Transverse colon (tissue), 4 donors: ENCODE measurements at regions not wholly inside any gene's neighbourhood (a gene's known extent, or its start where the extent isn't known, plus 50 kb on each side); places are given as distances from the start of the nearest gene placed in this dataset.
"Not testable (repeated sequence)": the region's sequence is repeated elsewhere in the genome, so short reads cannot be mapped to it uniquely, and the experiment has no call there.

ENCODE experiments used
- DNase-seq: peaks from one replicate; pipeline ENCODE4 v3.0.0-alpha.2; 2019
- H3K27ac ChIP-seq, 4 donors: fragments of 200-600 bp; sonication (generic); 2 replicates each; pipeline ENCODE4 v1.5.1; 2016 to 2018; ENCODE audit warnings: inconsistent platforms in 4 of 4
- H3K27me3 ChIP-seq: fragments of 200-600 bp; sonication (generic); 2 replicates; pipeline ENCODE4 v1.5.1; 2017; ENCODE audit warnings: inconsistent platforms
- H3K36me3 ChIP-seq, 4 donors: fragments of 200-600 bp; sonication (generic); 2 replicates each; pipeline ENCODE4 v1.5.1; 2017 to 2019; ENCODE audit warnings: inconsistent platforms in 4 of 4
- H3K4me1 ChIP-seq, 4 donors: fragments of 200-600 bp; sonication (generic); 2 replicates each; pipeline ENCODE4 v1.5.1; 2017 to 2020; ENCODE audit warnings: inconsistent platforms in 4 of 4
- H3K4me3 ChIP-seq, 4 donors: fragments of 200-600 bp; sonication (generic); 1 replicate in 1 of 4; 2 replicates in 3 of 4; pipeline versions ENCODE4 v1.5.1 to v1.6.1; 2017 to 2019; ENCODE audit warnings: inconsistent platforms in 4 of 4
- H3K9me3 ChIP-seq, 2 donors: fragments of 200-600 bp; sonication (generic); 2 replicates each; pipeline ENCODE4 v1.5.1; 2017 to 2019; ENCODE audit warnings: inconsistent platforms in 2 of 2
- WGBS, 2 donors: methylation state at CpG; one replicate each; pipeline ENCODE4 v1.1.5; 2018; ENCODE audit warnings: low coverage in 1 of 2; 5-methylcytosine and 5-hydroxymethylcytosine counted together
- in situ Hi-C, 4 donors: fragments of 200-750 bp; cut with MboI; loops; one replicate each; pipeline versions ENCODE4 v1.15.0 to v1.15.1; 2017; ENCODE audit warnings: low sequenced_read_pairs in 3 of 4, low pct_ligation_motif_present in 1 of 4, low pct_unique_long_range_greater_than_20kb in 1 of 4
- intact Hi-C: fragments of 100-400 bp; cut with DNase I; formaldehyde crosslinking; loops from one replicate; pipeline ENCODE4 v1.15.1; 2023; ENCODE audit warnings: low total_unique reads

GRCh38 chr22:11051401-11052112, 4476.4 kb upstream of the OR11H1 start:
- H3K4me1 ChIP-seq, H3K36me3 ChIP-seq, H3K27ac ChIP-seq, in situ Hi-C loops, intact Hi-C loops, H3K4me3 ChIP-seq, H3K27me3 ChIP-seq, DNase-seq: not testable (repeated sequence)
- peaks cover 33 to 39% of the 10 kb centered on the region in 2 donors for H3K9me3 ChIP-seq
- WGBS, 2 donors = 67 to 77% methylated on average over 2 to 9 of the region's 9 CpGs

GRCh38 chr22:11053403-11054344, 4474.3 kb upstream of the OR11H1 start:
- 60 to 70% methylated on average over 17 to 24 of the region's 24 CpGs for WGBS, 2 donors
- DNase-seq, H3K4me3 ChIP-seq, in situ Hi-C loops, H3K27me3 ChIP-seq, H3K27ac ChIP-seq, H3K36me3 ChIP-seq, H3K4me1 ChIP-seq, intact Hi-C loops: not testable (repeated sequence)
- peaks cover 45 to 48% of the 10 kb centered on the region in 2 donors for H3K9me3 ChIP-seq

- H3K27me3 ChIP-seq, in situ Hi-C loops, H3K27ac ChIP-seq, H3K4me1 ChIP-seq, H3K36me3 ChIP-seq, H3K4me3 ChIP-seq, intact Hi-C loops, DNase-seq: not testable (repeated sequence)
- peaks cover 42 to 49% of the 10 kb centered on the region in 2 donors for H3K9me3 ChIP-seq
- WGBS, 2 donors = 61 to 79% methylated on average over 5 to 11 of the region's 11 CpGs
These were observed 4473.3 kb upstream of the OR11H1 start for GRCh38 chr22:11054681-11055080.

- H3K4me3 ChIP-seq, H3K27ac ChIP-seq, H3K4me1 ChIP-seq, intact Hi-C loops, H3K36me3 ChIP-seq, DNase-seq, in situ Hi-C loops, H3K27me3 ChIP-seq: not testable (repeated sequence)
- H3K9me3 ChIP-seq = peaks cover 45 to 51% of the 10 kb centered on the region in 2 donors
- WGBS, 2 donors = 72 to 87% methylated on average over 3 to 8 of the region's 8 CpGs
These were observed 4472.8 kb upstream of the OR11H1 start for GRCh38 chr22:11055176-11055575.

GRCh38 chr22:11057955-11058547, 4469.9 kb upstream of the OR11H1 start:
- in situ Hi-C loops, DNase-seq, H3K27me3 ChIP-seq, H3K36me3 ChIP-seq, H3K27ac ChIP-seq, intact Hi-C loops, H3K4me3 ChIP-seq, H3K4me1 ChIP-seq: not testable (repeated sequence)
- 74 to 84% methylated on average over 14 to 35 of the region's 39 CpGs for WGBS, 2 donors
- H3K9me3 ChIP-seq = peaks cover 53 to 55% of the 10 kb centered on the region in 2 donors

GRCh38 chr22:11059129-11059528, 4468.9 kb upstream of the OR11H1 start:
- peaks cover 49 to 50% of the 10 kb centered on the region in 2 donors for H3K9me3 ChIP-seq
- H3K4me3 ChIP-seq, H3K27ac ChIP-seq, H3K4me1 ChIP-seq, H3K36me3 ChIP-seq, in situ Hi-C loops, DNase-seq, intact Hi-C loops, H3K27me3 ChIP-seq: not testable (repeated sequence)
- 86% methylated on average over 2 to 3 of the region's 3 CpGs for WGBS, 2 donors

GRCh38 chr22:11060797-11061196, 4467.2 kb upstream of the OR11H1 start:
- H3K27me3 ChIP-seq, H3K36me3 ChIP-seq, H3K4me1 ChIP-seq, DNase-seq, intact Hi-C loops, in situ Hi-C loops, H3K27ac ChIP-seq, H3K4me3 ChIP-seq: not testable (repeated sequence)
- H3K9me3 ChIP-seq = peaks cover 46% of the 10 kb centered on the region in 2 donors
- WGBS, 2 donors = 64 to 81% methylated on average over 2 of the region's 2 CpGs

GRCh38 chr22:11062534-11062933, 4465.5 kb upstream of the OR11H1 start:
- DNase-seq, in situ Hi-C loops, intact Hi-C loops, H3K4me1 ChIP-seq, H3K36me3 ChIP-seq, H3K4me3 ChIP-seq, H3K27ac ChIP-seq, H3K27me3 ChIP-seq: not testable (repeated sequence)
- peaks cover 34 to 44% of the 10 kb centered on the region in 2 donors for H3K9me3 ChIP-seq
- 44 to 57% methylated on average over 2 to 3 of the region's 3 CpGs for WGBS, 2 donors

- in situ Hi-C loops, H3K4me1 ChIP-seq, intact Hi-C loops, H3K27ac ChIP-seq, H3K36me3 ChIP-seq, H3K27me3 ChIP-seq, DNase-seq, H3K4me3 ChIP-seq: not testable (repeated sequence)
- H3K9me3 ChIP-seq = peaks cover 31 to 45% of the 10 kb centered on the region in 2 donors
- whole genome bisulfite sequencing, 2 donors = 33 to 38% methylated on average over 4 to 5 of the region's 5 CpGs
These were observed 4464.8 kb upstream of the OR11H1 start for GRCh38 chr22:11063022-11063685.

- WGBS, 2 donors = 72 to 76% methylated on average over 6 of the region's 6 CpGs
- in situ Hi-C loops, H3K27ac ChIP-seq, H3K4me1 ChIP-seq, H3K27me3 ChIP-seq, H3K4me3 ChIP-seq, intact Hi-C loops, DNase-seq, H3K36me3 ChIP-seq: not testable (repeated sequence)
- peaks cover 23 to 37% of the 10 kb centered on the region in 2 donors for H3K9me3 ChIP-seq
These were observed 4462.8 kb upstream of the OR11H1 start for GRCh38 chr22:11065210-11065609.
